A549 (cell line): ENCODE measurements at regions not wholly inside any gene's neighbourhood (a gene's known extent, or its start where the extent isn't known, plus 50 kb on each side); places are given as distances from the start of the nearest gene placed in this dataset.

ENCODE experiments used
- ATAC-seq, 2 experiments: fragments of 200-7000 bp in 1 of 2; fragments of >200 bp in 1 of 2; cut with Nextera tagmentation in 1 of 2; cut with Tn5 transposase in 1 of 2; 3 replicates each; pipeline versions ENCODE4 v1.8.0 to v1.9.1; 2018 to 2020; ENCODE audit warnings: mild to moderate bottlenecking in 1 of 2, moderate library complexity in 1 of 2
- CTCF ChIA-PET: fragments of 300-600 bp; sonication (Branson Sonifier 250); formaldehyde crosslinking; extraction: SDS; loops from one replicate; lab custom pipeline; 2021; ENCODE audit warnings: antibody characterized with exemption, inconsistent platforms; lab: Yijun Ruan, JAX
- POLR2A ChIA-PET: fragments of 350-600 bp; formaldehyde crosslinking; extraction: SDS; loops from one replicate; lab custom pipeline; 2021; ENCODE audit warnings: antibody characterized with exemption, inconsistent platforms; lab: Yijun Ruan, JAX
- DNase-seq, 2 experiments: peaks; one replicate each; pipeline versions ENCODE4 v3.0.0 to v3.0.0-alpha.2; 2011 to 2016; ENCODE audit warnings: low read depth in 1 of 2, low spot score in 1 of 2
- FAIRE-seq: peaks from 2 replicates; lab custom pipeline; 2011; peaks lifted over from hg19 to GRCh38; lab: Jason Lieb, UNC
- H3K27ac ChIP-seq, 2 experiments: fragments of >200 bp; sonication (Bioruptor Twin); formaldehyde crosslinking; 3 replicates each; pipeline ENCODE4 v1.5.1; 2016 to 2017
- H3K4me1 ChIP-seq: fragments of >200 bp; sonication (Bioruptor Twin); formaldehyde crosslinking; 3 replicates; pipeline ENCODE4 v1.6.1; 2016
- H3K4me2 ChIP-seq: fragments of >200 bp; sonication (Bioruptor Twin); formaldehyde crosslinking; 3 replicates; pipeline ENCODE4 v1.6.1; 2016
- H3K4me3 ChIP-seq: fragments of >200 bp; sonication (Bioruptor Twin); formaldehyde crosslinking; 3 replicates; pipeline ENCODE4 v1.5.1; 2016
- H3K9me3 ChIP-seq: fragments of >200 bp; sonication (Bioruptor Twin); formaldehyde crosslinking; 3 replicates; pipeline ENCODE4 v1.6.1; 2016
- BCL3 ChIP-seq: fragments of >200 bp; sonication (Bioruptor Twin); formaldehyde crosslinking; IDR thresholded peaks from 3 replicates; pipeline ENCODE4 v1.6.1; 2016
- BHLHE40 ChIP-seq: IDR thresholded peaks from 2 replicates; pipeline ENCODE4 v1.6.1; 2012; ENCODE audit warnings: low read depth, low read length, inconsistent platforms
- CEBPB ChIP-seq, 2 experiments: fragments of >200 bp in 1 of 2; sonication (Bioruptor Twin) in 1 of 2; formaldehyde crosslinking in 1 of 2; IDR thresholded peaks; 2 replicates each; pipeline ENCODE4 v1.6.1; 2012 to 2016
- CHD2 ChIP-seq: fragments of 150-350 bp; IDR thresholded peaks from 2 replicates; pipeline ENCODE4 v1.6.1; 2014; ENCODE audit warnings: low read length; ENCODE audit not compliant: partially characterized antibody
- CHD4 ChIP-seq: fragments of 200-600 bp; sonication (generic); IDR thresholded peaks from 2 replicates; pipeline ENCODE4 v1.6.1; 2016; ENCODE audit warnings: antibody characterized with exemption, mild to moderate bottlenecking, borderline replicate concordance
- EHF ChIP-seq: fragments of 250-450 bp; sonication (Bioruptor Pico); IDR thresholded peaks from 2 replicates; pipeline ENCODE4 v1.5.0; 2020; ENCODE audit warnings: mild to moderate bottlenecking
- EHMT2 ChIP-seq: fragments of 200-600 bp; sonication (generic); IDR thresholded peaks from 2 replicates; pipeline ENCODE4 v1.6.1; 2016; ENCODE audit warnings: antibody characterized with exemption, low read depth, mild to moderate bottlenecking, moderate library complexity
- ESRRA ChIP-seq: fragments of 150-350 bp; IDR thresholded peaks from 2 replicates; pipeline ENCODE4 v1.6.1; 2014; ENCODE audit warnings: mild to moderate bottlenecking, low read length, borderline replicate concordance
- FOSB ChIP-seq: fragments of 250-450 bp; sonication (Bioruptor Pico); IDR thresholded peaks from 2 replicates; pipeline ENCODE4 v1.5.0; 2020; ENCODE audit warnings: mild to moderate bottlenecking, moderate library complexity
- FOXS1 ChIP-seq: fragments of 250-450 bp; sonication (Bioruptor Pico); IDR thresholded peaks from 2 replicates; pipeline ENCODE4 v1.5.0; 2020; ENCODE audit warnings: mild to moderate bottlenecking, moderate library complexity
- GATA3 ChIP-seq: IDR thresholded peaks from 2 replicates; pipeline ENCODE4 v1.6.1; 2012; ENCODE audit warnings: borderline replicate concordance
- HDAC2 ChIP-seq: fragments of 200-600 bp; sonication (generic); IDR thresholded peaks from 2 replicates; pipeline ENCODE4 v1.6.1; 2016
- HES2 ChIP-seq: fragments of >200 bp; sonication (Bioruptor Twin); formaldehyde crosslinking; IDR thresholded peaks from 2 replicates; pipeline ENCODE4 v1.6.1; 2016
- HEYL ChIP-seq: fragments of 250-450 bp; sonication (Bioruptor Pico); IDR thresholded peaks from 2 replicates; pipeline ENCODE4 v1.8.0; 2021; ENCODE audit warnings: mild to moderate bottlenecking, moderate library complexity
- HOXB13 ChIP-seq: fragments of 250-450 bp; sonication (Bioruptor Pico); IDR thresholded peaks from 2 replicates; pipeline ENCODE4 v1.5.0; 2020; ENCODE audit warnings: low read depth, mild to moderate bottlenecking, moderate library complexity
- HOXB5 ChIP-seq: fragments of 250-450 bp; sonication (Bioruptor Pico); IDR thresholded peaks from 2 replicates; pipeline ENCODE4 v1.5.0; 2020; ENCODE audit warnings: mild to moderate bottlenecking, moderate library complexity
- JUNB ChIP-seq: fragments of >200 bp; sonication (Bioruptor Twin); formaldehyde crosslinking; IDR thresholded peaks from 2 replicates; pipeline ENCODE4 v1.6.1; 2016
- MAZ ChIP-seq: fragments of 150-350 bp; IDR thresholded peaks from 2 replicates; pipeline ENCODE4 v1.6.1; 2014; ENCODE audit warnings: antibody characterized with exemption, low read depth, low read length, borderline replicate concordance
- MYC ChIP-seq: IDR thresholded peaks from 2 replicates; pipeline ENCODE4 v1.6.1; 2012; ENCODE audit warnings: mild to moderate bottlenecking, inconsistent platforms, low read length, improper control_type of control experiment, borderline replicate concordance
- NPAS2 ChIP-seq: fragments of 250-450 bp; sonication (Bioruptor Pico); IDR thresholded peaks from 2 replicates; pipeline ENCODE4 v1.8.0; 2022; ENCODE audit warnings: mild to moderate bottlenecking, moderate library complexity, borderline replicate concordance
- NR3C1 ChIP-seq: fragments of >200 bp; sonication (Bioruptor Twin); formaldehyde crosslinking; IDR thresholded peaks from 3 replicates; pipeline ENCODE4 v1.6.1; 2017
- RNF2 ChIP-seq: fragments of 200-600 bp; sonication (generic); IDR thresholded peaks from 2 replicates; pipeline ENCODE4 v1.6.1; 2016; ENCODE audit warnings: low read depth, mild to moderate bottlenecking, antibody characterized with exemption, moderate library complexity, borderline replicate concordance
- SMC3 ChIP-seq: fragments of >200 bp; sonication (Bioruptor Twin); formaldehyde crosslinking; IDR thresholded peaks from 3 replicates; pipeline ENCODE4 v1.6.1; 2018; ENCODE audit warnings: inconsistent platforms
- SREBF2 ChIP-seq: fragments of 450-650 bp; IDR thresholded peaks from 2 replicates; pipeline ENCODE4 v1.6.1; 2014; ENCODE audit warnings: mild to moderate bottlenecking, moderate library complexity
- TP53 ChIP-seq: fragments of 250-450 bp; sonication (Bioruptor Pico); IDR thresholded peaks from 2 replicates; pipeline ENCODE4 v1.5.0; 2021; ENCODE audit warnings: mild to moderate bottlenecking, moderate library complexity
- ZC3H11A ChIP-seq: fragments of 450-650 bp; IDR thresholded peaks from 2 replicates; pipeline ENCODE4 v1.6.1; 2014; ENCODE audit warnings: antibody characterized with exemption, mild to moderate bottlenecking
- ZFP36 ChIP-seq: fragments of 450-650 bp; IDR thresholded peaks from 2 replicates; pipeline ENCODE4 v1.6.1; 2014; ENCODE audit warnings: borderline replicate concordance; ENCODE audit not compliant: partially characterized antibody
- WGBS: methylation state at CpG from one replicate; pipeline ENCODE4 v1.1.6; 2017; ENCODE audit errors: missing lambda C conversion rate; 5-methylcytosine and 5-hydroxymethylcytosine counted together
- TF ChIP-seq, protein P1 (sequence below): fragments of 450-650 bp; IDR thresholded peaks from 2 replicates; pipeline ENCODE4 v1.6.1; 2014; ENCODE audit warnings: antibody characterized with exemption

DNA sequence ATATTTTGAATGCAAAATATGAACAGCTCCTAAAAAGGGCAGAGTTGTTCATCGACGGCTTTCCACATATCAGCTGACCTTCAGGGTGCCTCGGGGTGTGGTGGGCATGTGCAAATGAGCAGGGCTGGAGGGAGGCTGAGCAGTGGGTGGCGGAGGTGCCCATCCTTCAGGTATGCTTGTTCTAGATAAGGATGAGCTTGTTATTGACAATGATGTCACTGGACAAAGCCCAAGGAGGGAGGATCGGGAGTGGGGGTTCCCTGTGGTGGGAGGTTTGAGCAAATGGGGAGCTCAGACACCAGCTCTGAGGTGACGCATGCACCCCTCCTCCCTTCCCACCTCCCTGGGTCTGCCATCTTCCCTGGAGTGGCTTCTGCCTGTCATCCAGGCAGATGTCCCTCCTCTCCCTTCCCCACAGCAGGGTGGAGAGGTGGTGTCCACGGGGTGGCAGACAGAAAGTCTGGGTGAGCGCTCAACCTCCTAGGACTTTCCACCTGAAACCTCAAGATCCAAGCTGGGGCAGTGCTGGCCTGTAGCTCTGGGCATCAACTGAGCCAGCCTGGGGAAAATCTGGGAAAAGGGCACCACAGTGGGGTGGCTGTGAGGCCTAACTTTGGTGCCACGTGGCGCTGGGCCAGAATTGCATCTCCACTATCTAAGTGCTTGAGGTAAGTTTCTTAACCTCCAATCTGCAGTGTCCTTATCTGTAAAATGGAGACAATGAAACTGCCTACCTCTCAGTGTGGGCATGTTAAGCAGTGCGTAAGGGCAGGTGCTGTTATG lies 106.3 kb upstream of the THY1 start:
- Histone ChIP-seq H3K9me3 (no peaks in the 10 kb centered on the region), H3K4me1 (no peaks in the 10 kb centered on the region), H3K27ac (no peak overlapping the region), H3K4me3 (no peak overlapping the region), H3K4me2 (no peak overlapping the region)
- TF ChIP-seq HOXB13 = no peak
- TF ChIP-seq ESRRA = no peak
- no peak for TF ChIP-seq HEYL (CRISPR knock-in tag)
- TF ChIP-seq BHLHE40 = no peak
- TF ChIP-seq CHD2 = no peak
- no peak for TF ChIP-seq TP53
- no peak for TF ChIP-seq EHMT2
- no peak for TF ChIP-seq FOSB (CRISPR knock-in tag)
- no peak for TF ChIP-seq GATA3
- no peak for TF ChIP-seq FOXS1 (CRISPR knock-in tag)
- no peak for TF ChIP-seq NPAS2
- TF ChIP-seq HOXB5 (CRISPR knock-in tag) = no peak
- no peak for TF ChIP-seq SREBF2
- TF ChIP-seq CEBPB (IDR thresholded peaks at IDR 0.05) = no peak
- TF ChIP-seq NR3C1 = no peak
- TF ChIP-seq MYC = no peak
- no peak for TF ChIP-seq CHD4
- no peak for DNase-seq
- ChIA-PET CTCF (interaction anchor here (1.0 to 1.7 kb wide), 5 partner anchors 12 to 54 kb away, joined by 3 to 6 read pairs (median 4); no protein-coding TSS in a partner anchor), POLR2A (no interaction called here)
- no peak for FAIRE-seq
- no peak for ATAC-seq
- 72% methylated on average over 7 of the region's 11 CpGs for WGBS

- Histone ChIP-seq H3K27ac (no peak overlapping the region), H3K4me2 (no peak overlapping the region), H3K4me1 (no peaks in the 10 kb centered on the region), H3K9me3 (no peaks in the 10 kb centered on the region), H3K4me3 (no peak overlapping the region)
- ATAC-seq (no peak), DNase-seq (no peak), FAIRE-seq (no peak)
- ChIA-PET CTCF (interaction anchor here (1.1 to 3.5 kb wide), 2 partner anchors 8 to 11 kb away, joined by 4 to 20 read pairs; no protein-coding TSS in a partner anchor), POLR2A (no interaction called here)
- TF ChIP-seq SMC3 (no peak), TP53 (no peak), HDAC2 (no peak), SREBF2 (no peak), ZFP36 (no peak), MYC (no peak), EHF (CRISPR knock-in tag) (no peak), HES2 (no peak), RNF2 (no peak), HOXB13 (no peak), ZC3H11A (no peak), MAZ (no peak), JUNB (no peak), BCL3 (no peak), GATA3 (no peak)
- TF ChIP-seq, protein P1, sequence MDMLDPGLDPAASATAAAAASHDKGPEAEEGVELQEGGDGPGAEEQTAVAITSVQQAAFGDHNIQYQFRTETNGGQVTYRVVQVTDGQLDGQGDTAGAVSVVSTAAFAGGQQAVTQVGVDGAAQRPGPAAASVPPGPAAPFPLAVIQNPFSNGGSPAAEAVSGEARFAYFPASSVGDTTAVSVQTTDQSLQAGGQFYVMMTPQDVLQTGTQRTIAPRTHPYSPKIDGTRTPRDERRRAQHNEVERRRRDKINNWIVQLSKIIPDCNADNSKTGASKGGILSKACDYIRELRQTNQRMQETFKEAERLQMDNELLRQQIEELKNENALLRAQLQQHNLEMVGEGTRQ = no peak
- WGBS = 51% methylated on average over 5 of the region's 5 CpGs
Measured at GRCh38 chr11:119525867-119526196, 102.9 kb upstream of the THY1 start.
